ENCODE measurements at regions not wholly inside any gene's neighbourhood (a gene's known extent, or its start where the extent isn't known, plus 50 kb on each side); places are given as distances from the start of the nearest gene placed in this dataset.

GRCh38 chr11:13074714-13075464 lies 65.8 kb downstream of the RASSF10 start:
- ChIA-PET CTCF (no interaction called here), POLR2A (no interaction called here)
- Mint-ChIP-seq H3K4me1 (no peaks in the 10 kb centered on the region), H3K27me3 (ENCODE audit: low read depth) (peaks cover 12% of the 10 kb centered on the region), H3K36me3 (no peaks in the 10 kb centered on the region), H3K27ac (no peak overlapping the region), H3K9me3 (no peaks in the 10 kb centered on the region), H3K4me3 (no peak overlapping the region)
- DNase-seq (ENCODE audit: low spot score) (no peak), ATAC-seq (no peak)
- TF ChIP-seq MAX (CRISPR knock-in tag; IDR thresholded peaks at IDR 0.05) (no peak), OVOL2 (CRISPR knock-in tag; IDR thresholded peaks at IDR 0.05; ENCODE audit: borderline replicate concordance) (no peak), NR1H2 (CRISPR knock-in tag; IDR thresholded peaks at IDR 0.05) (no peak), NR2C2 (CRISPR knock-in tag; IDR thresholded peaks at IDR 0.05) (no peak), PRRX2 (CRISPR knock-in tag; IDR thresholded peaks at IDR 0.05) (no peak), TEAD4 (CRISPR knock-in tag; IDR thresholded peaks at IDR 0.05) (no peak), NFYB (CRISPR knock-in tag; conservative IDR thresholded peaks at IDR 0.05; ENCODE audit: low read depth) (no peak), FOXP1 (CRISPR knock-in tag; IDR thresholded peaks at IDR 0.05; ENCODE audit: borderline replicate concordance) (no peak), USF1 (CRISPR knock-in tag; IDR thresholded peaks at IDR 0.05) (no peak)

GRCh38 chr11:13076961-13077360 lies 67.8 kb downstream of the RASSF10 start:
- no peaks in the 10 kb centered on the region for H3K9me3 Mint-ChIP-seq
- no peak overlapping the region for H3K4me3 Mint-ChIP-seq
- ChIA-PET CTCF (no interaction called here), POLR2A (no interaction called here)
- no peaks in the 10 kb centered on the region for H3K36me3 Mint-ChIP-seq
- no peak overlapping the region for H3K27ac Mint-ChIP-seq
- no peak for ATAC-seq
- DNase-seq (ENCODE audit: low spot score), result no peak
- no peak for TF ChIP-seq MXD4 (CRISPR knock-in tag; IDR thresholded peaks at IDR 0.05; ENCODE audit: borderline replicate concordance)
- no peak for TF ChIP-seq AFF4 (CRISPR knock-in tag; IDR thresholded peaks at IDR 0.05; ENCODE audit: borderline replicate concordance)
- TF ChIP-seq CREB1 (CRISPR knock-in tag; IDR thresholded peaks at IDR 0.05), result no peak
- TF ChIP-seq ZSCAN18 (CRISPR knock-in tag; IDR thresholded peaks at IDR 0.05), result no peak
- TF ChIP-seq PRRX2 (CRISPR knock-in tag; IDR thresholded peaks at IDR 0.05), result no peak
- no peaks in the 10 kb centered on the region for H3K4me1 Mint-ChIP-seq
- peaks cover 12% of the 10 kb centered on the region for H3K27me3 Mint-ChIP-seq (ENCODE audit: low read depth)

- ChIA-PET POLR2A (no interaction called here), CTCF (no interaction called here)
- DNase-seq (ENCODE audit: low spot score) (no peak), ATAC-seq (no peak)
- Mint-ChIP-seq H3K36me3 (no peaks in the 10 kb centered on the region), H3K4me3 (no peak overlapping the region), H3K27me3 (ENCODE audit: low read depth) (peaks cover 7% of the 10 kb centered on the region), H3K9me3 (no peaks in the 10 kb centered on the region), H3K4me1 (no peaks in the 10 kb centered on the region), H3K27ac (no peak overlapping the region)
- TF ChIP-seq ZBTB43 (CRISPR knock-in tag; IDR thresholded peaks at IDR 0.05) (no peak), HMGA2 (CRISPR knock-in tag; IDR thresholded peaks at IDR 0.05) (no peak), ZNF219 (CRISPR knock-in tag; IDR thresholded peaks at IDR 0.05; ENCODE audit: borderline replicate concordance) (no peak)
These were observed 71.7 kb downstream of the RASSF10 start for GRCh38 chr11:13080861-13081260.
